H7 (cell line): ENCODE measurements at regions not wholly inside any gene's neighbourhood (a gene's known extent, or its start where the extent isn't known, plus 50 kb on each side); places are given as distances from the start of the nearest gene placed in this dataset.
"Not testable (repeated sequence)": the region's sequence is repeated elsewhere in the genome, so short reads cannot be mapped to it uniquely, and the experiment has no call there.

Source experiments
- DNase-seq: peaks from one replicate; pipeline ENCODE4 v3.0.0; 2012
- H3K27me3 ChIP-seq: 2 replicates; pipeline ENCODE4 v1.6.0; 2011; ENCODE audit warnings: mild to moderate bottlenecking, low read length; ENCODE audit not compliant: control insufficient read depth, insufficient read depth
- H3K36me3 ChIP-seq: replicated peaks from 2 replicates; pipeline ENCODE4 v1.5.1; 2011; ENCODE audit warnings: low read length; ENCODE audit not compliant: control insufficient read depth, insufficient read depth
- H3K4me3 ChIP-seq: 2 replicates; pipeline ENCODE4 v1.5.1; 2011; ENCODE audit warnings: low read depth, mild to moderate bottlenecking, control low read depth, low read length, moderate library complexity; ENCODE audit not compliant: insufficient read depth

DNA sequence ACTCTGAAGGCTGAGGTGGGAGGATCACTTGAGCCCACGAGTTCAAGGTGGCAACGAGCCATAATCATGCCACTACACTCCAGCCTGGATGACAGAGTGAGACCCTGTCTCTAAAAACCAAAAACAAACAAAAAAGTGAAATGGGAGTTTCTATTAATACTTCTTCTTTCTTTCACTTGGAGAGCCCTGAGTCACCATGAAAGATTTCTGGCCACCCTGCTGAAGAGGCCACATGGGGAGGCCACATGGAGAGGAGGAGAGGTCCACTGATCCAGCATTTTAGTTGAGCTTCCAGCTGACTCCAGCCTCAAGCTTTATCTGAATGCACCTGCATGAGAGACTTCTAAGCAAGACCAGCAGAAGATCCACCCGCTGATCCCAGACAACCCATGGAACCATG is 74.2 kb upstream of the LAPTM4A start:
- no peak overlapping the region for H3K4me3 ChIP-seq
- no peak for DNase-seq
- H3K27me3 ChIP-seq, result no peaks in the 10 kb centered on the region
- no peaks in the 10 kb centered on the region for H3K36me3 ChIP-seq

DNA sequence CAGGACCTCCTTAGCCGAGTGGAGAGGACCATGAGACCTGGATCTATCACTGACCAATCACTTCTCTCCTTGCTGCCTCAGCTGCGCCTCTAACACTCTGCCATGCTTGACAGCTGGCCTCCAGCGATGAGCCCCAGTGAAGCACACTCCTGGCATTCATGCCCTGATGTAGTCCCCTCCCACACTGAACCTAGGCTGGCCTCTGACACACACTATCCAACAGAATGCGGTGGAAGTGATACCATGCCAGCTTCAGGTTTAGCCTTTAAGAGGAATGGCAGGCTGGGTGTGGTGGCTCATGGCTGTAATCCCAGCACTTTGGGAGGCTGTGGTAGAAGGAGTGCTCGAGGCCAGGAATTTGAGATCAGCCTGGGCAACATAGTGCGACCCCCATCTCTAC is 73.7 kb upstream of the LAPTM4A start:
- H3K4me3 ChIP-seq, result no peak overlapping the region
- no peaks in the 10 kb centered on the region for H3K36me3 ChIP-seq
- H3K27me3 ChIP-seq, result no peaks in the 10 kb centered on the region
- DNase-seq, result no peak

DNA sequence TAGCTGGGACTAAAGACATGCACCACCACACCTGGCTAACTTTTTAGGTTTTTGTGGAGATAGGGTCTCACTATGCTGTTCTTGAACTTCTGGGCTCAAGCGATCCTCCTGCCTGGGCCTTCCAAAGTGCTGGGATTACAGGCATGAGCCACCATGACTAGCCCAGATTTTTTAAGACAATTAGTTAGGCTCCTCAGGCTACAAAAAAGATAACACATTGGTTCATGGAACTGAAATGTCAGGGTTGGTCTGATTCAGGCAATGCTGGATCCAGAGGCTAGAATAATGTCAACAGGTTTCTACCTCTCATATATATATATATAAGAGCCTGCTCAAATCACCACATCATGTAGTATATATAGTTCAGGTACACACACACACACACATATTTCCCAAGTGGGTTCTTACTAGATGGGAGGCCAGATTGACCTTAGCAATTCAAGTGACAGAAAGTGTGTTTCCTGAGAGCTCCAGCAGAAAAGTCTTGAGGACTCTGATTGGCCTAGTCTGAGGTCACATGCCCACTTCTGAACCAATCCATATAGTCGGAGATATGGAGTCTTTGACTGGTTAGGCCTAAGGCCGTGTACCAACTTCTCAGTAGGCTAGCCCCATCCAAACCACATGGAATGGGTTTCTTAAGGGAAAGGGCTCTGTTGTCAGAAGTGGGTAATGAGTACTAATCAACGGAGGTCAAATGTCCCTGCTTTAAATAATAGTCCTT is 72.6 kb upstream of the LAPTM4A start:
- no peak overlapping the region for H3K4me3 ChIP-seq
- H3K36me3 ChIP-seq, result no peaks in the 10 kb centered on the region
- H3K27me3 ChIP-seq, result no peaks in the 10 kb centered on the region
- DNase-seq, result no peak

DNA sequence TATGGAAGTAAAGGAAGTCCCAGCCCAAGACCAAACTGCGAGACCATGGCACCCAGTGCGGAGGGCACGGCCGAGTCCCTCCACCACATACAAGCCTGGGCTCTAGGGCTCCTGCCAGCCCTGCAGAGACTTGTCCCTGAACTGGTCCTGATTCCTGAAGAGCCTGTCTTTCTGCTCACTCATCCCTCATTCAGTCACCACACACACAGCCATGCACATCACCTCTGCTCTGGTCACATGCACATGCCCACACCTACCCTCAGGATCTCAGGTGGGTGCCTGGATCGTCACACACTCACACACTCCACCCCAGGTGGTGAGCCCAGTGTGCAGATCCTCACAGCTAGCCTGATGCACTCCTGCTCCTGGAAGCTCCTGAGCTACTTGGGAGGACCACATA is 71.4 kb upstream of the LAPTM4A start:
- Histone ChIP-seq H3K27me3 (no peaks in the 10 kb centered on the region), H3K4me3 (no peak overlapping the region), H3K36me3 (no peaks in the 10 kb centered on the region)
- DNase-seq, result no peak

DNA sequence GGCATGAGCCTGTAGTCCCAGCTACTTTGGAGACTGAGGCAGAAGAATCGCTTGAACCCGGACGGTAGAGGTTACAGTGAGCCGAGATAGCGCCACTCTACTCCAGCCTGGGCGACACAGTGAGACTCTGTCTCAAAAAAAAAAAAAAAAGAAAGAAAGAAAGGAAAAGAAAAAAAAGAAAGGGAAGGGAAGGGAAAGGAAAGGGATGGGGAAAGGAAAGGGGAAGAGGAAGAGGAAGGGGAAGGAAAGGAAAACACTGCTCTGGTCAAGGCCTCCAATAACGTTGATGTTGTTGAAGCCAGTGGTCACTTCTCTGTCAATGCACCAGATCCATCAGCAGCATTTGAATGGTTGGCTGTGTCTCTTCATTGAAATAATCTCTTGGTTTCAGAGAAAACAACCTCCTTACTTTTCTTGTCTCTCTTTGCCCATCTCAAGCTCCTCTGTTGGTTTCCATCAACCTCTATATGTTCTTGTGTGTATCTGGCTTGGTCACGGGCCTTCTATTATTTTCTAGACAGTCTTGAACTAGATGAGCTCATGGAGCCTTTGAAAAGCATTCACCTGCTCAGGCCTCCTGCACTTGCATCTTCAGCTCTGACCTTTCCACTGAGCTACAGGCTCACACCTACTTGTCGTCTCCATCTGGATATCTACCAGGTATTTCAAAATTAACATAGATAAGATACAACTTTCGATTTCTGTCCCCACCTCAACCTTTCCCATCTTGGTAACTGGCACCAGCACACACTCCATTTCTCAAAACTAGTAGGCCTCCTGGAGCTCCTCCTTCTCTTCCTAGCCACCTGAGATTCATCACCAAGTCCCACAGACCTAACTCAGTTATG is 69.4 kb upstream of the LAPTM4A start:
- H3K27me3 ChIP-seq, result no peaks in the 10 kb centered on the region
- DNase-seq, result no peak
- no peaks in the 10 kb centered on the region for H3K36me3 ChIP-seq

DNA sequence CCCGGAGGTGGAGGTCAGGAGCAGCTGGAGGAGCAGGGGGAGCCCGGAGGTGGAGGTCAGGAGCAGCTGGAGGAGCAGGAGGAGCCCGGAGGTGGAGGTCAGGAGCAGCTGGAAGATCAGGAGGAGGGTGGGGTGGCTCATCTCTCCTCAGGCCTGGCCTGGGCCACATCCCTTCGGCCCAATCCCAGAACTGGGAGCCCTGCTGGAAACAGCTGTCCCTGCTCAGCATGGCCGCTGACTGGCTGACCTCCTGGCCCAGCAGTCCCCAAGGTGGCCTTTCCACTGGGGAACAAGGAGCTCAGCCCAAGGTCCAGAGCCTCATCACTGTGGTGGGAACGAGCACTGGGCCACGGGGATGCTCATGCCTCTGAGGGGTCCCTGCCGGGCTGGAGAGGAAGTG is 66.6 kb upstream of the LAPTM4A start:
- H3K4me3 ChIP-seq, result no peak overlapping the region
- DNase-seq, result no peak
- H3K36me3 ChIP-seq, result no peaks in the 10 kb centered on the region
- no peaks in the 10 kb centered on the region for H3K27me3 ChIP-seq

More for the DNA sequence above, 69.4 kb upstream of the LAPTM4A start:
- no peak overlapping the region for H3K4me3 ChIP-seq

DNA sequence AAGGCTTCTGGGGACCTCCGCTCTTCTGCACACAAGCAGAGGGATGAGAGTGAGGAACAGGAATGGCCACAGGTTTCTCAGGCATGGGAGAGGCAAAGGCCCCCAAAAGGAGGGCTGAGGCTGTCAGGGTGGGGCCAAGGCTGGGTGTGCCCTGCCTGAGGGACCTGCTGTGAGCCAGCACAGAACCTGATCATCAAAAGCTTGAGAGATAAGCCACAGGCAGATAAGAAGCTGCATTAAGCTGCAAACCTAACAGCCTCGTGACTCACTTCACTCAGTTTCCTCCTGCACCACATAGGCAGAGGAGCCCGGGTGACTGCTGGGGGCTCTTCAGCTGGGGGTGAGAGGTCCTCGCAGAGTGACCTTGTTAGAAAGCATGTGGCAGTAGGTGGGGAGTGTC is 64.5 kb upstream of the LAPTM4A start:
- H3K36me3 ChIP-seq, result no peaks in the 10 kb centered on the region
- H3K4me3 ChIP-seq, result no peak overlapping the region
- H3K27me3 ChIP-seq, result no peaks in the 10 kb centered on the region
- no peak for DNase-seq

DNA sequence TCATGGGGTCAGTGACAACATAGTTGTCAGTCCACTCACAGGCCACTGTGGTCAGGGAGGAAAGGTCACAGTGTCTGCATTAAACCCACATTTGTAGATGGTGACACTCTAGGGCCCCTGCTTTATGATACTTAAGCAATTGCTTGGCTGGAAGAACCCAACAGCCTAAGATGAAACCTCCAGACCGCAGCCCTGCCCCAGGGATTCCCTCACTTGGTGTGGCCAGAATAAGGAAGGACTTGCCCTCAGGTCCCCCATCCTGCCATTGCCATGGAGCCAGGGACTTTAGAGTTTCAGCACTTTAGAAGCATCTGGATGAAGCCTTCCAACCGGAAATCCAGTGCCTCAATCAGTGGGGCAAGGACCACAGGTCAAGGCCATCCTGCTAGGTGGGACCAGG is 63.9 kb upstream of the LAPTM4A start:
- no peak overlapping the region for H3K4me3 ChIP-seq
- H3K27me3 ChIP-seq, result no peaks in the 10 kb centered on the region
- no peaks in the 10 kb centered on the region for H3K36me3 ChIP-seq
- no peak for DNase-seq

DNA sequence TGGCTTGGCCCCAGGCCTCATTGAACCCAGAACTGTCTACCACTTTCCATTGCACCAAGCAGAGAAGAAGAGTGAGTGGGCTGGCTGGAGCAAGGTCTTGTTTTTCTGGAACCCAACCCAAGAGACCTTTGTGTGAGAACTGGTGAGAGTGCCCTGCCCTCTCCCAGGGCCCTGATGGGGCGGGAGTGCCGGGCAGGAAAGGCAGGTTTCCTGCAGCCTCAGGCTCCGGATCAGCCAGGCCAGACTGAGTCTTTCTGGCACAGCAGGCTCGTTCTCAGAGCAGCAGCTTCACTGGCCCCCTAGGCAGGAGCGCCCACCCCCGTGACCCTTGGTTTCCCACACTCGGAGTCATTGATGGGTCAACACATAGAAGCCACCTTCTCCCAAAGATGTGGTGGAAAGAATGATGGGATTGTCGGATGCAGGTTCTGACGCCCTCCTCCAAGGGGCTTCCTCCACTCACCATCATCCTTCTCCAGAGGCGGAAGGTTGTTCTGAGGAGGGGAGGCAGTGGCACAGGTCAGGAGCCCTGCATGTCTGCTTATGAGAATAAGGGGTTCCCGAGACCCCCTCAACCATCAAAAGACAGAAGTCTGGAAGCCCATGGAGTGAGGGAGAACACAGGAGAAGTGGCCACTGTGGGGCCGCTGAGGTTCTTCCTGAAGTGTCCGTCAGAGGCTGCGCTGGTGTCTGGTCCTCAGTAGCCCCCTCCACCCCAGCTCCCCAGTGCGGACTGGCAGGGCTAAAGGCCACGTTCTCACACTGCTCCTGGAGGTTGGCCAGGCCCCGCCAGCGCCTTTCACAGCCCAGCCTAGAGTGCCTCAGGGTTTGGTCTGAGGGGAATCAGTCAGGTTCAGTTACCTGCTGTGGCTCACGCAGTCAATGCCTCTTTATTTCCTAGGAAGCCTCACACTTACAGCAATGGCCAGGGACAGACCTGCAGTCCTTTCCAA is 62.8 kb upstream of the LAPTM4A start:
- no peak for DNase-seq
- Histone ChIP-seq H3K36me3 (no peaks in the 10 kb centered on the region), H3K27me3 (no peaks in the 10 kb centered on the region), H3K4me3 (no peak overlapping the region)

DNA sequence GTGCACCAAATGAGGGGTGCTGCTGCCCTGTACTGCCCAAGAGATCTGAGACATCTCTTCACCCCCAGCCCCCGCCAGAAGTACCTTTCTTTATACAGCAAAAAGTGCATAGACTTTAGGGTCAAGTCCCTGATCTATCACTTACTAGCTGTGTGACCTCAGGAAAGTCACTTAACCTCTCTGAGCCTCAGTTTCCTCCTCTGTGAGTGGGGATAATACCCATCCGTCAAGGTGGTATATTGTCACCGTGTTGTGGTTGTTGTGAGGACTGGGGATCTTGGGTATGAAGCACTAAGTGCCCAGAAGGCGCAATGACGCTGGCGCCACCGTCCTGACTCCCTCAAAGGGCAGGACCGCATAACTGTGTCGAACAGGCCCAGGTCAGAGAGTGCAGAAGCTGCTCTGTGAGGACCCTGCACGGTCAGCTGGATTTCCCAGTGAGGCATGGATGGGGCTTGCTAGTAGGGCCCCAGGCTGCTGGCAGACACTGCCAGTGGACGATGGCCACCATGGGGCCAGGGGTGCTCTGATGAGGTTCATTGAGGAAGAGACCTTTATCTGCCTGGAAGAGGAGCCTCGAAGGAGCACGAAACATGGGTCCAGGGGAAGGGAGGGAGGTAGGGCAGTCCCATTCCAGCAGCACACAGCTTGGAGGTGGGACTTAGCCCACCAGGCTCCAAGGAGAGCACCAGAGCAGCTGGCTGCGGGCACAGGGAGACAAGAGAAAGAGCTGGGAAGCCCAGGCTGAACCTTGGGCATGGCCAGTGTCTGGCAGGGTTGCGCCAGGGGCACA is 61.8 kb upstream of the LAPTM4A start:
- no peaks in the 10 kb centered on the region for H3K36me3 ChIP-seq
- H3K4me3 ChIP-seq, result no peak overlapping the region
- no peaks in the 10 kb centered on the region for H3K27me3 ChIP-seq
- no peak for DNase-seq

DNA sequence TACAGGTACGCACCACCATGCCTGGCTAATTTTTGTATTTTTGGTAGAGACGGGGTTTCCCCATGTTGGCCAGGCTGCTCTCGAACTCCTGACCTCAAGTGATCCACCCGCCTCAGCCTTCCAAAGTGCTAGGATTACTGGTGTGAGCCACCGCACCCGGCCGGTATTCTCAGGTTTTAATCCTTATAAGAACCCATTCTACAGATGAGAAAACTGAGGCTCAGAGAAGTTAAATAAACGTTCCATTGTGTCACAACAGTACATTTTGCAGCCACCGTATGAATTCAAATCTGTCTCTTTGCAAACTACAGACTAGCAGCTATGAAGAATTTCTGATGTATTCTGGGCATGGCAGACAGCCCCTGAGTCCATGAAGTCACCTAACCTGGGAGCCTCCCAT is 60.9 kb upstream of the LAPTM4A start:
- H3K27me3 ChIP-seq, H3K4me3 ChIP-seq, H3K36me3 ChIP-seq, DNase-seq: not testable (repeated sequence)

DNA sequence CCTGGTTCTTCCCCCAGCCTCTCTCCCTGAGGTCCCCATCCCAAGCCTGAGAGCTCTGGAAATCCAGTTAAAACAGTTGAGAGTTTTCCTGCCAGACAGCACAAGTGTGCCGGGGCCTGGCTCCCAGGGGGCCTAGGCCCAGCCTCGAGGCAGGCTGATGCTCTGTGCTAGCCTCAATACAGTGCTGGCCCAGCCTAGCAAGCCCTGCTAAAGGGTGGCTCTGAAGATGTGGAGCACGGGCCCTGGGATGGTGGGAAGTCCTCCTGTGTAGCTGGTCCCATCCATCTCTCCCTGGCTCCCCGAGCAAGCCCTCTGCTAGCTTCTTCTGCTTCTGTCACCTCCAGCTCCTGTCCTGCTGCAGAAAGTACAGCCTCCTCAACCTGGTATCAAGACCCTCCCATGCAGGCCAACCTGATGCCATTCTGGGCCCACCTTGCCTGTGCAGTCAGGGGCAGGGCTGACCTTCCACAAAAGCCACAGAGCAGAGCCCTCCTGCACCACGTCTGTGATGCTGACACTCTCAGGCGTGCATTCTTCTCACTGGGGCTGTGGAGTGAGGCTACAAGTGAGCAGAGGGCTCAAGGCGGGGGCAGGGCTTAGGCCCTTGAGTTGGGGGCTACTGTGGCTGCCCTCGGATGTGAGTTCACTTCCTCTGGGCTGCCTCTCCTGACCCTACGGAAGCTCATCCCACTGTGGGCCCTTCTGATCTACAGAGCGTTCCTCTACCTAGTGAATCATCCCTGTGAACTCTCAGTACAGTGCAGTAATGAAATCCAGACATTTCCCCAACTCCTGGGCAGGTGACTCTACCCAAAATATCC is 60.1 kb upstream of the LAPTM4A start:
- no peak overlapping the region for H3K4me3 ChIP-seq
- H3K36me3 ChIP-seq, result no peaks in the 10 kb centered on the region
- no peaks in the 10 kb centered on the region for H3K27me3 ChIP-seq
- DNase-seq, result no peak

DNA sequence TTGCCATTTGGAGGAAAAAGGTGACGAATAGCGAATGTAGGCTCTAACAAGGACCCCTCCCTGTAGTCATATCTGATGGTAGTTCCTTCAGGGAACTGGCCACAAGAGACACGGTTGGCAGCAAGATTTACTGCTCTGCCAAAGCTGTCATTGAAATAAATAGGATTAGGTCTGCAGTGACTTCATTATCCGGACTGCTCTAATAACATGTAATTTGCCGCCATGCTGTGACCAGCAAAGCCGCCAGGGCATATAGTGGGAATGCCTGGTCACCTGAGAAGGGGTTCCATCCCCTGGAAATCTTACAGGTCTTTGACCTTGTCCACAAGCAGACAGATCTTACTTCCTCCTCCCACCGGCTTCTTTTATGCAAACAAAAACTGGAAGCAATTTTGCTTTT is 59.4 kb upstream of the LAPTM4A start:
- Histone ChIP-seq H3K4me3 (no peak overlapping the region), H3K36me3 (no peaks in the 10 kb centered on the region), H3K27me3 (no peaks in the 10 kb centered on the region)
- no peak for DNase-seq
